Stimulated activated CD8-positive, alpha-beta memory T cell treated with anti-CD3 and anti-CD28 coated beads, Interleukin-2, amount 100 ng/mL, for 1 hour (primary cell): ENCODE measurements at regions not wholly inside any gene's neighbourhood (a gene's known extent, or its start where the extent isn't known, plus 50 kb on each side); places are given as distances from the start of the nearest gene placed in this dataset.
"Not testable (repeated sequence)": the region's sequence is repeated elsewhere in the genome, so short reads cannot be mapped to it uniquely, and the experiment has no call there.

Experiments
- DNase-seq, 2 donors: peaks; one replicate each; pipeline ENCODE4 v3.0.0-alpha.2; 2020; ENCODE audit warnings: low read depth in 2 of 2

DNA sequence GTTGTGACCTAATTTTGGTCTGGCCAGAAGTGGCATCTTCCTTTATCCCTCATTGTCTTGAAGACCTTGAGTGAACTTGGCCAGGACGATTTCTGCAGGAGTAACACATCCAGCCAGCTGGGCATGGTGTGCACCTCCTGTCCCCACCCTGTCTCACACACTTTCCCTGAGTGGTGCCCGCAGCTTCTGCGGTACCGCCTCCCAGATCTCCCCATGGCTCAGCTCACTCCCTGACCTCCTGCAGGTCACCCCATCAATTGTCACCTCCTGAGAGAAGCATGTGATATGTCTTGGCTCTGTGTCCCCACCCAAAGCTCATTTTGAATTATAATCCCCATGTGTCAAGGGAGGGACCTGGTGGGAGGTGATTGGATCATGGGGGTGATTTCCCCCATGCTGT lies 50.2 kb upstream of the TP53I11 start:
- no peak for DNase-seq

DNA sequence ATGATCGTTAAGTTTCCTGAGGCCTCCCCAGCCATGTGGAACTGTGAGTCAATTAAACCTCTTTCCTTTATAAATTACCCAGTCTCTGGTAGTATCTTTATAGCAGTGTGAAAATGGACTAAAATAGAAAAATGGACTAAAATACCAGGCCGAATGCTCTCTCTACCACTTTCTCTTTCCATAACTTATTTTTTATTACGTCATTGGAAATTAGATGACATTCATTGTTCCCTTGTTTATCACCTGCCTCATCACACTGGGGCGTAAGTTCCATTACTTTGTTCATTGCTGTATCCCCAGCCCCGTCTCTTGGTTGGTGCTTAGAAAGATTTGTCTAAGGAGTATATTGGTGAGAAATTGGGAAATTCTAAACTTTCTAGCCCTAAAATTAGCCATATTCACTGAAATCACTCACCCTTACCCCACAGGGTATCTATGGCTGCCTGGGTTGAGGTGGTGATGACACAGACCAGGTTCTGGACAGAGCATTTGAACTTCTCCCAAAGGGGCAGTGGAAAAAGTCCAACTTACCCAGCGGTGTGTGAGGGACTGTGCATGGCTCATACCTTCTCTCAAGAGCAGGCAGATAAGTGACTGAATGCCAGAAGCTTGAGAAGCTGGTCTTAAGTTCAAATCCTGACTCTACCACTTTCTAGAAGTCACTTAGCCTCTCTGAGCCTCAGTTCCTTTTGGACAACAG lies 50.9 kb upstream of the TP53I11 start:
- DNase-seq, result no peak

DNA sequence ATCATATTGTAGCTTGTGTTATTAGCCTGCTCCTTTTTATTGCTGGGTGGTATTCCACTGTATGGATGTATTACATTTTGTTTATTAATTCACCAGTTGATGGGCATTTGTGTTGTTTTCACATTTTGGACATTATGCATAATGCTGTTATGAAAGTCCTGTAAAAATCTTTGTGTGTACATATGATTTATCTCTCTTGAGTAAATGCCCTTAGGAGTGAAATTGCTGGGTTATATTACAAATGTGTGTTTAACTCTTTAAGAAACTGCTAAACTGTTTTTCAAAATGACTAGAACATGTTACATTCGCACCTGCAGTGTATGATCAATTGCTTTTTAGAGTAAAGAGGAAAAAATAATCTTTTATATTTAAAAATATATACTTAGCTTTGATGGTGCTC lies 54.4 kb upstream of the TP53I11 start:
- DNase-seq, result no peak

DNA sequence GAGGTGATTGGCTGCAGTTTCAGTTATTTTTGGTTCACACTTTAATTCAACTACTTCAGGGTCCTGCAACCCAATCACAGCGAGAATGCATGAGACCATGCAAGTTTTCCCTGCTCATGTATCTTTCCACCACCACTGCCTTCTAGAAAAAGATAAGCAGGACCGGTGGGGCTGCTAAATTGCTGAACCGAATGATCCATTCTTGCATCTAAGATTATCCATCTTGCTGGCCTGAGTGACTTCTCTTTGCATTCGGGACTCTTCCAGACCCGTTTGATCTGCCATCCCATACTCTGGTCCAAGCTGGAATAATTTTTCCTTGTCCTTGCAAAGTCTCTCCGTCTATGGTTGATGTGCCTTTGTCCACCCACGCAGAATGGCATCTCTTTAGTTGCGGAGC lies 56.3 kb upstream of the TP53I11 start:
- DNase-seq, result no peak

DNA sequence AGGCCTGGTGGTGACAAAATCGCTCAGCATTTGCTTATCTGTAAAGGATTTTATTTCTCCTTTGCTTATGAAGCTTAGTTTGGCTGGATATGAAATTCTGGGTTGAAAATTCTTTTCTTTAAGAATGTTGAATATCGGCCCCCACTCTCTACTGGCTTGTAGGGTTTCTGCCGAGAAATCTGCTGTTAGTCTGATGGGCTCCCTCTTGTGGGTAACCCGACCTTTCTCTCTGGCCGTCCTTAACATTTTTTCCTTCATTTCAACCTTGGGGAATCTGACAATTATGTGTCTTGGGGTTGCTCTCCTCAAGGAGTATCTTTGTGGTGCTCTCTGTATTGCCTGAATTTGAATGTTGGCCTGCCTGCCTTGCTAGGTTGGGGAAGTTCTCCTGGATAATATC lies 65.3 kb upstream of the TP53I11 start:
- DNase-seq, result not testable (repeated sequence)

DNA sequence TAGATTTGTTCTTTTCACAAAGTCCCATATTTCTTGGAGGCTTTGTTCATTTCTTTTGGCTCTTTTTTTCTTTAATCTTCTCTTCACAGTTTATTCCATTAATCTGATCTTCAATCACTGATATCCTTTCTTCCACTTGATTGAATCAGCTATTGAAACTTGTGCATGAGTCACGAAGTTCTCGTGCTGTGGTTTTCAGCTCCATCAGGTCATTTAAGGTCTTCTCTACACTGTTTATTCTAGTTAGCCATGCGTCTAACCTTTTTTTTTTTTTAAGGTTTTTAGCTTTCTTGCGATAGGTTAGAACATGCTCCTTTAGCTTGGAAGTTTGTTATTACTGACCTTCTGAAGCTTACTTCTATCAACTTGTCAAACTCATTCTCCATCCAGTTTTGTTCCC lies 65.8 kb upstream of the TP53I11 start:
- DNase-seq, result not testable (repeated sequence)

DNA sequence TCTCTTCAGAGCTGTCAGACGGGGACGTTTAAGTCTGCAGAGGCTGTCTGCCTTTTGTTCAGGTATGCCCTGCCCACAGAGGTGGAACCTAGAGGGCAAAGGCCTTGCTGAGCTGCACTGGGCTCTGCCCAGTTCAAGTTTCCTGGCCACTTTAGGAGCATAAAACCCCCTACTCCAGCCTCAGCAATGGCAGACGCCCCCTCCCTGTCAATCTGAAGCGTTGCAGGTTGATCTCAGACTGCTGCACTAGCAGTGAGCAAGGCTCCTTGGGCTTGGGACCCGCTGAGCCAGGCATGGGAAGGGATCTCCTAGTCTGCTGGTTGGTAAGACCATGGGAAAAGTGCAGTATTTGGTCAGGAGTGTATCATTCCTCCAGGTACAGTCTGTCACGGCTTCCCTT lies 66.6 kb upstream of the TP53I11 start:
- DNase-seq, result no peak

DNA sequence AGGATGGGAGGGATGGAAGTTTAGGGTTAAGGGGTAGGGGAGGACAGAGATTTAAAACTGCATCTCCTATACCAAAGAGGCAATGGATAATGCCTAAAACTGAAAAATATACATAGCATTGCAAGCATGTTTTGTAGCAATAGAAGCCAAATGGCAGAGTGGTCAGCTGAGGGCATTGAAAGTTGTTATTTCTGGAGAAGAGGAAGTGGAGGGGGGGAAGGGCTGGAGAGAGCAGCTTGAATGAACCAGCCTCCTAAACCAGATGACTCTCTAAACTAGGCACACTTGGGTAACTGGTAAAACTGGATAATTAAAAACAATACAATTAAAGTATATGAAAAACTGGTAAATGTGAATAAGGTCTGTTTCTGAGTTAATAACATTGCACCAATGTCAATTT lies 70.3 kb upstream of the TP53I11 start:
- no peak for DNase-seq

DNA sequence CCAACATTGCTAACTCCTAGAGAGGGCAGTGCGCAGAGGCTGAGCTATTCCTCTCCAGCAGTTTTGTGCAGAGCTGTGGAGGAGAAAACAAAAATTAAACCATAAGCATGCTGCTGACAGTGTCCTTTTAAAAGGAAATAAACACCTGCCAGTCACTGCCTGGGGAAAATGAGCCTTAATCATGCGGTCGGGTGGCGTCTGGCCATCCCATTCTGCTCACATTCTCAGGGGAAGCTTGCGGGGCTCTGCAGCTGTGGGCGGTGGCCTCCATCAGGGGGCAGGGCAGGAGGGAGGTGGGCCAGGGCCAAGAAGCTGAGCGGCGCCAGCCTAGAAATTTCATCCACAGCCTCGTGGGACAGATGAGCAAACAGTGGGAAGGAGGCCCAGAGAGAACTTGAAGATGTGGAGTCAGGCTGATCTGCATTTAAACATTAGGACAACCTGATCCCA lies 71.0 kb upstream of the TP53I11 start:
- no peak for DNase-seq

DNA sequence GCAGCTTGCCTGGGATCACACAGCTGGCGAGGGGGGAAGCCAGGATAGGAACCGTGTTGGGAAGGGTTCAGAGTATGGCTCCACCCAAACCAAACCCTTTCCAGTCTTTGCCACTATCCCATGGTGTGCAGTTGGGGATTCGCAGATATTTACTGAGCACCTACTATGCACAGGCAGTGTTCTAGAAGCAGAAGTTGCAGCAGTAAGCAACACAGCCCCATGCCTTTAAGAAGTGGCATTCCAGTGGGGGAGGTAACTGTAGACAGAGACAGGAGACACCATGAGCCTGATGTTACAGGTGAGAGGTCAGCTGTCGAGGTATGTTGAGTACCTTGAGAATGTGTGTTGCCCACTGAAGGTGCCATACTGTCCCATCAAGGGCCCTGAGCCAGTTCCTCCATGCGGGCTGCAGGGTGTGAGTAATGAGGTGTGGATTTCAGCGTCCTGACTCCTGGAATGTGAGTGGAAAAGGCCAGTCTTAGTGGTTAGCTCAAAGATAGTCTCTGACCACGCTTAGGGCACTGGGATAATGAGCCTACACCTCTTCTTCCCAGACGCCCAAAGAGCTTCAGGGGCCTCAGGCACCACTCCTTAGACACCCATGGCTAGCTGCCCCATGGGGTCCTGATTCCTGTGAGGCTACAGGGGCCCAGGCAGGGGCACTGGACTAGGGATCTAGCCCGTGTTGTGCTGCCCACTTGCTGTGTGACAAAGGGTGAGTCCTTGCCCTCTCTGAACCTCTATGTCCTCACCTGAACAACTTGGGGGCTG lies 71.8 kb upstream of the TP53I11 start:
- DNase-seq, result no peak

DNA sequence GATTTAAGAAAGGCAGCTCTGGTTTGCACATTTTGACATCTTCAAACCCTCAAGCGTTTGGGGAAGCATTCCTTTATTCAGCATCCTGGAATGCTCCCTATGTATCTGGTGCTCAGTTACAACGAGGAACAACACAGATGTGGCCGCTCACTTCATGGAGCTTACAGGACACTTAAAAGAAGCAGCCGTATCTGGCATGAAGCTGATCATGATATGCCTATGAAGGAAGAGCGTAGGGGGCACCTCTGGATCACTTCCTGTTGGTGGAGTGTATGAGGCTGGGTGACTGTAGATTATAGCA lies 72.3 kb upstream of the TP53I11 start:
- no peak for DNase-seq

DNA sequence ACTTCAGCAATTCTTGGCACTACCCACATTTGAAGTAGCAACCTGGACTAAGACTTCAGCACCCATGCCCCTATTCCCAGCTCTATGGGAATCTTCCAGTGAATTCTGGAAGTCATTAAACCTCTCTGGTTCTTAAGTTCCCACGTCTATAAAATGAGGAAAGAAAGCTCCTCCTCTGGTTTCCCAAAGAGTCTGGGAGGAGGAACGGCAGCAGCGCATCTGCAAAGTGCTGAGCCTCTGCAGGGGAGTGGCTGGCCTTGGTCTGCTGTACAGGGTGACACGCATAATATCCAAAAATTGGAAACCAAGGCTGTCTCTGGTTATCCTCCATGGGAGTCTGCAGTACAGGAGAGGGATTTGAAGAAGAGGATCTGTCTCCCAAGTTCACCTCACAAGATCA lies 73.6 kb upstream of the TP53I11 start:
- DNase-seq, result no peak

DNA sequence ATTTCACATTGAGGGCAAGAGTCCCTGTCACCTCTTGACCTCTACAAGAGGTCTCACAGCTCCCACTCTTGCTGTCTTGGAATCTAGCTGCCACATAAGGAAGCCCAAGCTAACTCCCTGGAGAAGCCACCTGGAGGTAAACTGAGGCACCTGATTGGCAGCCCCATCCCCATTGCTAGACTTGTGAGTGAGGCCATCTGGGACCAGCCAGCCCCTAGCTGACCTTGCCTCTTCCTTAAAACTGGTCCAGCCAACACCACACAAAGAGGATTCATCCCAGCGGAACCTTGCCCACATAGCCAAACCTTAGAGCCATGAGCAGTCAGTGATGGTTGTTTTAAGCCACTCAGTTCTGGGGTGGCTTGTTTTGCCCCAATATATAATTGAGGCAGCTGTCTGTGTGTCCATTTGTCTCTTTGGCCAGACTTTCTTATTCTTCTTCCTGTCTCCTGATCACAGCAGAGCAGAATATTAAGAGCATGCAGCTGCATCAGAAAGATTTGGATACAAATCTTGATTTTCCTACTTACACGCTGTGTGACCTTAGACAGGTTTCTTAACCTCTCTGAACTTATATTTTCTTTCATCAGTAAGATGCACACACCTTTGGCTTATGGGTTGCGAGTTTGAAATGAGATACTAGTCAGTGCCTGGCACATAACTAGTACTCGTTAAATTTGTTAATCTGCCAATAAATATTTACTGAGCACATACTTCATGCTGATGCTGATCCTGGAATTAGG lies 74.3 kb upstream of the TP53I11 start:
- DNase-seq, result no peak

DNA sequence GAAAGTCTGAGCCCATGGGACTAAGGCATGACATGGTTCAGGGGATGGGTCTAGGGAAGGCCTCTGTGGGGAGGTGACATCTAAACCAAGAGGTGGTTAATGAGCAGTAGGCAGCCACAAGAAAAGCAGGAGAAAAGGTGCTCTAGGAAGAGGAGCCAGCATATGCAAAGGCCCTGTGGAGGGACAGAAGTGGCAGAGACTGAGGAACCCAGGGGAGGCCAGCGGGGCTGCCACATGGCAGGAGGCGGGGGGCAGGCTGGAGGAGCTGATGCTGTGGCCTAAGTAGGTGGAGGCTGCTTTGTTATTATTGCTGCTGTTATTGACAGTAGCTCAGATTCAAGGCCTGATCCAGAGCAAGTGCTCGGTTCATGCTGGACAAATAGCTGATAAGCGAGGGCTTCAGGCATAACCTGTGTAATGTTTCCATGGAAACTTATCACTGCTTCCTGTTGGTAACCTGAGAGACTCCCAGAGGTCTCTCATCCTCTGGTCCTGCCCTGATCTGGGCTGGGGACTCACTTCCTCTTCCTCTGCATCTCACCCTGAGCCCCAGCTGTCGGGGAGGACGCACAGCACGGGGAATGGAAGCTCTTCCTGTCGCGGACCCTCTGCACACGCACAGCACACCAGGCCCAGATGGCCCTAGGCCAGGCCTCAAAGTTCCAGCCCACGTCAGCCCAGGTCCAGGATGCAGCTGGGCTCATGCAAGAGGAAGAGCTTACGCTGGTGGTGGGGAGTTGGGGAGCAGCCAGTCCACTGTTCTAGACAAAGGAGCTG lies 75.2 kb upstream of the TP53I11 start:
- DNase-seq, result no peak

DNA sequence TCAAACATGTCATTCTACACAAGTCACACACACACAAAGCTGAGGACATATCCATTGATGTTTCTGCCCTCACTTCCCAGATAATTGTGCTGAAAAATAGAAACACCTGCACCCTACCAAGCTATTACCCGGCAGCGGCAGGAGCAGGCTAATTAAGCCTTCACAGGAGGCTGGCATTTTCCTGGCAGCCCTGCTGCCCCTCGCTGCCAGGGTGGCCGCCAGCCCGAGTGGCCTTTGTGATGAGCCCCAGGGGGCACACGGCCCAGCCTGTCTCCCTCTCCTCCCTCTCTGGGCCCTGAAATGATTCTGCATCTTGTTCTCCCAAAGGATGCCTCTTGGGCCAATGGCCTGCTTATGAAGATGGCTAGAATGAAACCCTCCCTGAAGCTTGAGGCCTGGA lies 76.2 kb upstream of the TP53I11 start:
- no peak for DNase-seq

DNA sequence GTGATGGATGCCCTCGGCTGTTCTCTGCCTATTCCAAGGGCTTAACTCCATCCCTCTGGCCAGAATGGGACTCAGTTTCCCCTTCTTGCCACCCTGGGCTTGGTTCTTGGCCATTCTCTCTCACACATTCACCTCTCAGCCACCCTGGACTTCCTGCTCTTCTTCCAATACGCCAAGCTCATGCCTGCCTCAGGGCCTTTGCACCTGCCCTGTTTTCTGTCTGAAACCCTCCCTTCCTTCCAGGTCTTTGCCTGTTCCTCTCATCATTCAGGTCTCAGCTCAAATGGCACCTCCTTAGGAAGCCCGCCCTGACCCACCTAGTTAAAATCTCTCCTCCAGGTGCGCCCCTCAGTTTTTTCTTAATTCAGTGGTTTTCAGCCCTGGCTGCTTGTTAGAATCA lies 76.6 kb upstream of the TP53I11 start:
- no peak for DNase-seq

DNA sequence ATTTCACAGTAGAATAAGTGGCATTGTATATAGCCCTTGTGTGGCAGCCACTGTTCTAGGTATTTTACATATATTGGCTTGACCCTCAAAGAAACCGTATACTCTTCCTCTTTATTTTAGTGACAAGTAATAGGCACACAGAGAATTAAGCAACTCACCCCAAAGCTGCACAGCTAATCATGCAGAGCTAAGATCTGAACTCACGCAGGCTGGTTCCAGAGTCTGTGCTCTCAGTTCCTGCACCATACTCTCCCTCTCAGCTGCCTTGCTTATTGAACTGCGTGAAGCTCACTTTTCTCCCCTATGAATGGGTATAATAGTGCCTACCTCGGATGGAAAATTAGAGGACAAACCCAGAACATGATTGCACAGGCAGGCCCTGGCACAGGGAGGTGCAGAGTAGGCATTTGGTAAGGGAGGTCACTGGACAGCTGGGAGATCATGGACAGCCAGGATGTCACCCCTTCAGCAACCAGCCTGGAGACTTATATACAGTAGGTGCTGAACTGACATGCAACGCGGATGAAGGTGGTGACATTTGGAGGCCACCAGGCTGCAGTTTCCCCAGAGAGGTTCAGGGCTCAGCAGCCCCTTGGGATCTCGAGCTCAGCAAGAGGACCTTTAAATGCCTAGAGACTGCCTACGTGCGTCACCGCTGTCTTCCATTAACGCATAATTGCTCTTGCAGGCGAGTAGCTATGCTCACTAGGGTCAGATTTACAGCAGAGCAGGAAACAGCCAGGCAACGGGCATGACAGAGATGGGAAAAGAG lies 78.4 kb upstream of the TP53I11 start:
- no peak for DNase-seq

DNA sequence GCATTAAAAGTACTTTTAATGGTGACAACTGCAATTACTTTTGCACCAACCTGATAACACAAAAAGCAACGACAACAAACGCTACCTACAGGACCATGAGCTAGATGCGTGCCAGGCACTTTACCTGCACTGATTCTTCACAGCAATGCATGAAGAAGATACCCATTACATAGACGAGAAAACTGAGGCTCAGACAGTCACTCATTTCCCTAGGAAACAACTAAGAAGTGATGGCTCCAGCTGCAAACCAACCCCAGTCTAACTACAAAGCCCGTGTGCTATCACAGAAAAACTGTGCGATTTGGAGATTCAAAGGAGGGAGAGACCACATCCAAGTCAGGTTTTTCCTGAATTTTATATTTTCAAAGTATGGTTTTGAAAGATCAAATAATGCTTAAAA lies 80.1 kb upstream of the TP53I11 start:
- DNase-seq, result no peak

DNA sequence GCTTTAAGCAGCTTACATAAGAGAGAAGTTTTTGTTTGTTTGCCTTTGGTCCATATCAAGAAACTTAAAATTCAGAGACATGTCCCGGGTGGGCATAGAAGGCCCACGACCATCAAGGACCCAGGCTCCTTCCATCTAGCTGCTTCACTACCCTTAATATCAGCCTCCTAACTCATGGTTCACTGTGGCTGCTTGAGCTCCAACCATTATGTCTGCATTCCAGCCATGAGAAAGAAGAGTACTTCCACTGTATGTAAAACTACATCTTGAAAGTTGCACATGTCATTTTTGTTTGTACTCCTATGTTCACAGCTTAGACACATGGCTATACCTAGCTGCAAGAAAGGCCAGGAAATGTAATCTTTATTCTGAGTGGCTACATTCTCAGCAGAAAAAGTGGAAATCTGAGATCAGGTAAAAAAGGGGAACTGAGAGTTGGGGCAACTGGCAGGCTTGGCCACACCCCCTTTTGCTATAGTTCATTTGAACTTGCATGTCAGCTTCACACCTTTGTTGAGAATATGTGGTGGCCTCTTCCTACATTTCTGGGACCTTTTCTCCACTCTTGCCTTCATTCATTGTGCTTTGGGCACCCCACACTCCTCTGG lies 81.3 kb upstream of the TP53I11 start:
- no peak for DNase-seq

DNA sequence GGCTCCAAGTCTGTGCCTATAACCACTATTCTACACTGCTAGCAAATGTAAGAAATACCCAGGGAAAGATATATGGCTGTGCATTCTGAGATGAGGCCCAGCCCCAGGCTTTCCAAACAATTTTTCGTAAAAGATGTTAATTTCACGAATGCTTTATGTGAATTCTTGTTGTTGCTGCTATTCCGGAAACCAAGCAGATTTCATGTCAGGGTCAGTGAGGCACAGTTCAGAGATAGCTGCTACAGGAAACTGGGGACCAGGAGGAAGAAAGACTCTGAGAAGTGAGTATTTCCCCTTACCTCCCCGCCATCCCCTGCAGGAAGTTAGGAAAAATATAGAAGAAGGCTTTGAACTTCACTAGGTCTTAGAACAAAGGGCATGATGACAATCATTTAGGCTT lies 84.7 kb upstream of the TP53I11 start:
- DNase-seq, result no peak

DNA sequence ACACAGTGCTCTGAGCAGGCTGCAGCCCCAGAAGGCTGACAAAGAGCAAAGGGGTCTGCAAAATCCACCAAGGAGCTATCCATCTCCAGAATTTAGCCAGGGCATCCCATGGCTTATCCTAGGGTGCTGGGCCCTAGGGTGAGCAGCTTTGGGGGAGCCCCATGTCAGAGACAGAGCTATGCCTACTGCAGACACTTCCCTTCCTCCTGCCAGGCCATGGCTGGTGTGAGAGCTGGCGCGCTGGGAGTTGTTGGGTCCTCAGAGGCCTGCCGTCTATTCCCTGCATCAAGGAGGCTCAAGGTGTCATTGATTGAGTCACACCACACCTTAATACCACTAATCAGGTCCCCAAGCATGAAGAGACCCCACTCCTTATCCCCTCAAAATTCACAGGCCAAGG lies 85.3 kb upstream of the TP53I11 start:
- no peak for DNase-seq
